GM12891 (cell line): ENCODE measurements at regions not wholly inside any gene's neighbourhood (a gene's known extent, or its start where the extent isn't known, plus 50 kb on each side); places are given as distances from the start of the nearest gene placed in this dataset.
A peak's percentile ranks its signal among the peaks of the same experiment; 100 is the strongest.
"Not testable (repeated sequence)": the region's sequence is repeated elsewhere in the genome, so short reads cannot be mapped to it uniquely, and the experiment has no call there.

Experiments
- DNase-seq: peaks from one replicate; pipeline ENCODE4 v3.0.0; 2011; ENCODE audit warnings: low spot score; ENCODE audit not compliant: insufficient read length
- FAIRE-seq: peaks from 2 replicates; lab custom pipeline; 2011; peaks lifted over from hg19 to GRCh38; lab: Jason Lieb, UNC
- PAX5 ChIP-seq: IDR thresholded peaks from 2 replicates; pipeline ENCODE4 v1.6.1; 2011; ENCODE audit warnings: low read length, moderate library complexity, mild to moderate bottlenecking; ENCODE audit not compliant: insufficient read depth, severe bottlenecking
- POLR2A ChIP-seq: IDR thresholded peaks from 2 replicates; pipeline ENCODE4 v1.6.1; 2011; ENCODE audit warnings: low read depth, low read length, control low read depth
- POLR2AphosphoS5 ChIP-seq: IDR thresholded peaks from 2 replicates; pipeline ENCODE4 v1.6.1; 2011; ENCODE audit warnings: low read depth, low read length, control low read depth
- POU2F2 ChIP-seq: IDR thresholded peaks from 2 replicates; pipeline ENCODE4 v1.6.1; 2011; ENCODE audit warnings: low read depth, mild to moderate bottlenecking, control low read depth, low read length, moderate library complexity
- SPI1 ChIP-seq: IDR thresholded peaks from 2 replicates; pipeline ENCODE4 v1.6.1; 2011; ENCODE audit warnings: low read depth, low read length, control low read depth
- TAF1 ChIP-seq: IDR thresholded peaks from 2 replicates; pipeline ENCODE4 v1.6.1; 2011; ENCODE audit warnings: low read depth, low read length, control low read depth

DNA sequence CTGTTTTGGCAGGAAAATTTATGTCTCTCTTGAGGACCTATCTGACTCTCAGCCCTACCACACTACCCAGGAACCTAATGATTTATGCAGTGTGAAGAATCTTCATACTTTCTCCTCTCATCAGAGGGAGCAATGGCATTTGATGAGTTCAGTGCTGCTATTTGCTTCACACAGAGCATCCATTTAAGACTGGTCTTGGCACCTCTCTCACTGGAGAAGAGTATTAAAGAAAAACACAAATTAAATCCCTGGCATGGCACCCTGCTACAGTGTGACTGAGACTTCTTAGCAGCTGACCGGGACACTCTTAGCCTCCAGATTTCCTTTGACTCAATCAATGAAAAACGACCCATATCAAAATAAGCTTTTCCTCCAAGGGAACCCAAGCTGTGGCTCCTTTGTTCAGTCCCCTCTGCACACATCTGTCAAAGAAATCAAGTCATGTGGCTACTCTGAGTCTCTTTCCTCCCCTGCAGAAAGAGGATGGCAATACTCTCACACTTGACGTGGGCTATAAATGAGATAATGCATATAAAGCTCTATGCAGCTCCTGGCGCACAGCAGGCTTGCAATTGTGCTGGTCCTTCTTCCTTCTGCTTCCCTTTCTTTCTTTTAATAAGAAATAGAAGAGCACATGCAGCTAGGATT is 186.1 kb upstream of the E2F8 start:
- FAIRE-seq (no peak), DNase-seq (no peak)
- TF ChIP-seq POLR2AphosphoS5 (no peak), POLR2A (no peak), SPI1 (no peak), TAF1 (no peak), POU2F2 (no peak), PAX5 (no peak)

DNA sequence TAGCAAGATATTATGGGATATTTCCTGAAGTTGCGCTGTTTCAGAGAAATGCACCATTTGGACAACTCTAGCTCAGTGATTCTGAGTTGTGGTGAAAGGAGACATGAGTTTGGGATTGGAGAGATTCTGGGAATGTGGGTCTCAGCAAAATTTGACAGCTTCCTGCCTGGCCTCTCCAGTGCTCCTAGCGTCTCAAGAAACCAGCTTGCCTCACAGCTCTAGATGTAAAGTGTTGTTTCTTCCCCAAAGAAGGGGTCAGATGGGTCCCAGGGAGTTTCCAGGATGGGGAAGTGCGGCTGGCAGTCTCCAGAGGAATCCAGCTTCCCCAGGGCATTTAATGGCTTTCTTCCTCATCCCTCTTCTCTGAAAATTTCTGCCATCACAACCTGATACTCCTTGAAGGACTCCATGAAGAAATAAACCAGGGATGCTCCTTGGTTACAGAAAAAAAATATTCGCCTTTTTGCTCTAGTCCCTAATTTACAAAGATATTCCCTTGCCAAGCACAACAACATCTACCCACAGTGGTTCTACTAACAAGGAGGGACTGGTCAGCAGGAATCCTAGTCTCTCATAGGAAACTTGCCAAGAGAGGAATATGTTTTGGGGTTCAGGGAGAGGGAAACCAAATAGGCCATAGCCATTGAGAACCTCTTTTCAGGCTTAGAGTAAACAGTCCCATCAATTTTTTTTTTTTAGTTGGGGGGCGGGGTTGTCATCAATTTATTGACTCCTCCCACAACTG is 185.4 kb upstream of the E2F8 start:
- TF ChIP-seq SPI1: no peak
- TF ChIP-seq POLR2A: no peak
- TF ChIP-seq PAX5: no peak
- TF ChIP-seq POLR2AphosphoS5: no peak
- TF ChIP-seq POU2F2: no peak
- no peak for TF ChIP-seq TAF1
- FAIRE-seq: no peak

DNA sequence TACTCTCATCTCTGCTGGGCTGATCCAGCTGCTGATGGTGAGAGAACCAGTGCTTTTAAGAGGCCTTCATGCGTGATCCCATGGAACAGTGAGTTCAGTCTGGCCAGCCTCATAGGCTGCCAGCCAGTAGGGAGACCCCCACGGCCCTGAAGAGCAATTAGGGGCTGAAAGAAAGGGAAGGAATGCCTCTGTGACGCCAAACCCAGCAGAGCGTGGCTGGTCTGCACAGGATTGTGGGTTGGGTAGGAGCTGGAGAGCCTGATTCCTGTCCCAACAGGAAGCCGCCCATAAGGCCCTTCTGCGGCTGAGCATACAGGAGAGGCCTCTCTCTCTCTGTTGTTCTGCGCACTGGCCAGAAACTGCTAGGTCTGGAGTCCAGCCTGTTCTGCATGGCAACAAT is 181.5 kb upstream of the E2F8 start:
- TF ChIP-seq POU2F2 (no peak), POLR2AphosphoS5 (no peak), PAX5 (no peak), TAF1 (no peak), SPI1 (no peak), POLR2A (no peak)
- DNase-seq (no peak), FAIRE-seq (no peak)

More for the DNA sequence above, 185.4 kb upstream of the E2F8 start:
- DNase-seq: no peak

DNA sequence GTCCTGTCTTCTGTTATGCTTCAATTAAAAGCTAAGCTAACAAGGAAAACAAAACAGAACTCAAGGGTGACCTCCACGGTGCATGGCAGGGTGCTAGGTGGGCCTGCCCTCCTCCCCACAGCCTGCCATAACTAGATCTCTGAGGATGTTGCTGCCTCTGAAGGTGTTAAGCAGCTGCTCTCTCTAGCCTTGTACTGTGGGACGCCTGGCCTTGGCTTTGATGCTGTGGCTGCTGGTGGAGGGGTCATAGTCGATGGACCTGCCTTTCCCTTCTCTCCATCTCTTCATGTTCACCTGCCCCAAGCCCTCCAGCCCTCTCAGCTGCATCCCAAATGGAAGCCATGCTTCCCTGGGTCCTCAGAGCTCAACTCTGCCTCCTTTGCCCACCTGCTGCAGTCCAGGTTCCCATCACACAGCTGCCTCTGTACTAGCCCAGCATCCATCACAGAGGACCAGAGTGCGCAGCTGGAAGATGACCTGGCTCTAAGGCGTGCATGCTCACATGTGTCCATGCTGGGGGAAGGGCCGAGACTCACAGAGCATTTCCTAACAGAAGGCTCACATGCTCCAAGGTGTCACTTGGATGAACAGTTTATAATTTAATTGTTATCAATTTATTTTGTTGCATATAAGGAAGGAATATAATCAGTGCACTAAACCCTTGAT is 180.3 kb upstream of the E2F8 start:
- no peak for TF ChIP-seq PAX5
- no peak for TF ChIP-seq TAF1
- TF ChIP-seq POU2F2: no peak
- DNase-seq: no peak
- no peak for FAIRE-seq

DNA sequence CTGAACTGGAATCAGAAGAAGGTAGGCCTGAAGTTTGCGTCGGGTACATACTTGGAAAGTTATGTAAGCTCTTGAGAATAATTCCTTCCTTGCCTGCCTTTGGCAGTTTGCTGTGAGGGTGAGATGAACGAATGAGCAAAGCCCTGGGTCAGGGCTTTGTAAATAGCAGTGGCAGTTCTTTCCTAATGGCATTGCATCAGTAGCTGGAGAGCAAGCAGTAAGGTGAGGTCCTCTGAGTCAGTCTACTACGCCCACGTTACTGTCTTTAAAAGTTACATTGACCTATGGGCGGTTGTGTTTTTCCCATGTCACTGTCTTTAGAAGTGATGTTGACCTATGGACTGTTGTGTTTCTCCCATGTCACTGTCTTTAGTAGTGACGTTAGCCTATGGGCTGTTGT is 179.1 kb upstream of the E2F8 start:
- no peak for FAIRE-seq

DNA sequence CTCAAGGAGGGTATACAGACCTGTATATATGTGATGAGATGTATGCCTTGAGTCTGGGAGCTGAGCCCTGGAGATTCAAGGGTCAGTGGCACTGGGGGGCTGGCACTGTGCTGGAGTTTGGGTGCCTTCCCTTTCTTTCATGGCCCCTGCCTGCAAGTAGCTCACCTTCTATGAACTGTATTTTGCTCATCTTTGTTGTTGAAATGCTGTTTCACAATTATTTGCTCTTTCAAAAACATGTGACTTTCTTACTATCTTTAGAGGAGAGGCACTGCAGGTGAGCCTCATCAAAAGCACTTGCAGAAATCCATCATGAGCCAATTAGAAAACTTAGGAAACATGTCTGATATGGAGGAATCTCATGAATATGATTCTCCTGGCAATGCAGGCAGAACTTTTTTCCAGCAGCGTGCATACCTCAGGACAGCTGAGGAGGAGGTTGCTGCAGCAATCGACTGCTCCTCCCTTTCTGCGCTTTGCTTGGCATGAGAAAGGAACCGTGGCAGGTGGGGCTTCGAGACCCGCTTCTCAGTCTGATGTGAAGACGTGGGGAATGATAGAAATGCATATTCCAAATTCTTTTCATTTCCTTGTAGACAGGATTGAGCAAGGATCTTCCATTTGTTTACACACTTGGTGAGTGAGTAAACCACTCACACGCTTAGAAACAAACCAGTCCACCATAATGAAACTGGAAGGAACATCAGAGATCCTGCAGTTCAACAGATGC is 178.4 kb upstream of the E2F8 start:
- DNase-seq: no peak
- TF ChIP-seq SPI1 (no peak), POLR2AphosphoS5 (no peak), TAF1 (no peak), POU2F2 (no peak), PAX5 (no peak), POLR2A (no peak)
- no peak for FAIRE-seq

More for the DNA sequence above, 179.1 kb upstream of the E2F8 start:
- TF ChIP-seq POU2F2: no peak
- TF ChIP-seq TAF1: no peak
- TF ChIP-seq POLR2A: no peak
- no peak for TF ChIP-seq SPI1
- TF ChIP-seq POLR2AphosphoS5: no peak
- TF ChIP-seq PAX5: no peak
- DNase-seq: no peak

DNA sequence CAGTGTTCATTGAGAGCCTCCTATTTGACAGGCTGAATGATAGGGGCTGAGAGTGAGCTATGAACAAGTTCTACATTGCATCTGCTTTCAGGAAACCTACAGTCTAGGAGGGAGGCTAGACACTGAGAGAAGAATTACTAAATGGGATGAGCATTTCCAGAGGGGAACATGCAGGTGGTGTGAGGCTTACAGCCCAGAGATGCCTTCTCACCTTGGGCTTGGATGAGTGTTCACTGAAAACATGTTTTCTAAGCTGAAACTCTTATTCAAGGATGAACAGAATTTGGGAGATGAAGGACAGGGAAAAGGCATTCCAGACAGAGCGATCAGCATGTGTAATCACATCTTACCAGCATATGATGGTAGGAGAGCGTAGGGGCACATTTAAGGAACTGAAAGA is 177.5 kb upstream of the E2F8 start:
- FAIRE-seq (no peak), DNase-seq (no peak)
- TF ChIP-seq PAX5 (no peak), POLR2A (no peak), POU2F2 (no peak), TAF1 (no peak), SPI1 (no peak), POLR2AphosphoS5 (no peak)

DNA sequence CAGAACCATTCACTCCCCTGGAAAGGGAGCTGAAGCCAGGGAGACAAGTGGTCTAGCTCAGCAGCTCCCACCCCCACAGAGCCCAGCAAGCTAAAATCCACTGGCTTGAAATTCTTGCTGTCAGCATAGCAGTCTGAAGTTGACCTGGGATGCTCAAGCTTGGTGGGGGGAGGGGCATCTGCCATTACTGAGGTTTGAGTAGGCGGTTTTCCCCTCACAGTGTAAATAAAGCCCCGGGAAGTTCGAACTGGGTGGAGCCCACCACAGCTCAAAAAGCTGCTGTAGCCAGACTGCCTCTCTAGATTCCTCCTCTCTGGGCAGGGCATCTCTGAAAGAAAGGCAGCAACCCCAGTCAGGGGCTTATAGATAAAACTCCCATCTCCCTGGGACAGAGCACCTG is 171.3 kb upstream of the E2F8 start:
- not testable (repeated sequence) for DNase-seq, FAIRE-seq

DNA sequence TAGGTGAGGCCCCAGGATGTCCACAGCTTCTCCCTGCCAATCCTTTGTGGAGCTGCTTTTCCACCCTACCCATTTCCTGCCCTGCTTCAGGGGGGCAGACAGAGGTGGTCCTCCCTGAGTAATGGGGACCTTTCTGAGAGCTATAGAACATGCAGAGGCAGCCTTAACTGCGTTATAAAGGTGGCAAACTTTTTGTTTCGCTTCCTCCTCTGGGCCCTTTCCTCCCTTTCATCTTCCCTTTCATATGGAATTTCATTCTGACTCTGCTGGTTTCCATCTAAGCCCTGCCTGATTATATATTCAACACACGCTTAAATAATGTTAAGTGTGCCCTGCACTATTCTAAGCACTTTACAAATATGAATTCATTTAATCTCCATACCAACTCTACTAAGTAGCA is 169.3 kb upstream of the E2F8 start:
- TF ChIP-seq POU2F2: no peak
- TF ChIP-seq PAX5: no peak
- no peak for TF ChIP-seq TAF1
- TF ChIP-seq POLR2A: no peak
- TF ChIP-seq SPI1: peak; percentile 80
- TF ChIP-seq POLR2AphosphoS5: no peak
- FAIRE-seq: peak; percentile 13
- no peak for DNase-seq

DNA sequence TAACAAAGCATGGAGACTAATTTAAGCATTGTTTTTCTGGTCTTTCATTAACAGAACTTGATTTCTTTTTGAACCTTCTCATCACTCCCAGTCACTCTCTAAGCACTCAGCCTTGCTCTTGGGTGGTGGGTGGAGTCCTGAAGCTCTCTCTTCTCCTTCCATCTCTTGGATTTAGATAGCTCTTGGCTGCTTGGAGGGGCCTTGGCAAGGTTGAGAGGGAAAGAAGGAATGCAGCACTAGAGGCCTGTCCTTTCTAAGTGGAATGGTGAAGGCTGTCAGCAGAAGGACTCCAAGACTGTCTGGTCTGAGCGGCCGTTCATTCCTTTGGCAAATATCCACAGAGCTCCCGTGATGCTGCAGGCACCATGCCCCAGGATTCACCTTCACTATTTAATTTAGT is 168.6 kb upstream of the E2F8 start:
- DNase-seq (no peak), FAIRE-seq (no peak)
- TF ChIP-seq SPI1: no peak
- TF ChIP-seq PAX5: no peak
- TF ChIP-seq TAF1: no peak
- no peak for TF ChIP-seq POLR2A
- no peak for TF ChIP-seq POLR2AphosphoS5
- TF ChIP-seq POU2F2: no peak
